DND-41 (cell line): ENCODE measurements at regions not wholly inside any gene's neighbourhood (a gene's known extent, or its start where the extent isn't known, plus 50 kb on each side); places are given as distances from the start of the nearest gene placed in this dataset.

Source experiments
- CTCF ChIP-seq: IDR thresholded peaks from 2 replicates; pipeline ENCODE4 v1.5.1; 2012; ENCODE audit warnings: borderline replicate concordance, low read length, moderate library complexity, mild to moderate bottlenecking; ENCODE audit not compliant: poor library complexity, severe bottlenecking; ENCODE audit errors: extremely low read depth
- EZH2 ChIP-seq: IDR thresholded peaks from 3 replicates; pipeline ENCODE4 v1.6.1; 2012; ENCODE audit warnings: borderline replicate concordance, low read depth, mild to moderate bottlenecking, moderate library complexity, low read length, inconsistent platforms; ENCODE audit not compliant: severe bottlenecking

- TF ChIP-seq CTCF (no peak), EZH2 (no peak)
These were observed 57.9 kb upstream of the TMX1 start for GRCh38 chr14:51182131-51182565.
